Small intestine (tissue), 7 donors: ENCODE measurements at regions not wholly inside any gene's neighbourhood (a gene's known extent, or its start where the extent isn't known, plus 50 kb on each side); places are given as distances from the start of the nearest gene placed in this dataset.
A peak's percentile ranks its signal among the peaks of the same experiment; 100 is the strongest.
"Not testable (repeated sequence)": the region's sequence is repeated elsewhere in the genome, so short reads cannot be mapped to it uniquely, and the experiment has no call there.

ENCODE experiments used
- DNase-seq, 2 donors: peaks; one replicate each; pipeline versions ENCODE4 v3.0.0 to v3.0.0-alpha.2; 2013
- FAIRE-seq: peaks from 2 replicates; lab custom pipeline; 2012; peaks lifted over from hg19 to GRCh38; lab: Jason Lieb, UNC
- H3K27ac ChIP-seq, 3 donors: one replicate each; pipeline ENCODE4 v1.5.1; 2013; ENCODE audit warnings: low read length in 2 of 3, mild to moderate bottlenecking in 2 of 3, control low read depth in 1 of 3, inconsistent platforms in 1 of 3, low read depth in 1 of 3, moderate library complexity in 1 of 3
- H3K27me3 ChIP-seq, 3 donors: one replicate each; pipeline ENCODE4 v1.6.1; 2013; ENCODE audit warnings: low read length in 3 of 3, inconsistent platforms in 1 of 3; ENCODE audit not compliant: control insufficient read depth in 3 of 3, insufficient read depth in 3 of 3
- H3K36me3 ChIP-seq, 3 donors: one replicate each; pipeline ENCODE4 v1.6.1; 2013; ENCODE audit warnings: low read length in 3 of 3, inconsistent platforms in 1 of 3, low read depth in 1 of 3, mild to moderate bottlenecking in 1 of 3, moderate library complexity in 1 of 3; ENCODE audit not compliant: control insufficient read depth in 3 of 3, insufficient read depth in 2 of 3
- H3K4me1 ChIP-seq, 3 donors: one replicate each; pipeline ENCODE4 v1.6.1; 2013; ENCODE audit warnings: low read length in 2 of 3, inconsistent platforms in 1 of 3, low read depth in 1 of 3, mild to moderate bottlenecking in 1 of 3, moderate library complexity in 1 of 3; ENCODE audit not compliant: control insufficient read depth in 3 of 3, insufficient read depth in 2 of 3
- H3K4me3 ChIP-seq, 3 donors: one replicate each; pipeline ENCODE4 v1.5.1; 2013; ENCODE audit warnings: low read length in 3 of 3, control low read depth in 1 of 3, inconsistent platforms in 1 of 3, low read depth in 1 of 3, mild to moderate bottlenecking in 1 of 3, moderate library complexity in 1 of 3
- H3K9me3 ChIP-seq, 2 donors: one replicate each; pipeline ENCODE4 v1.6.1; 2013; ENCODE audit warnings: low read depth in 1 of 2, low read length in 1 of 2; ENCODE audit not compliant: control insufficient read depth in 2 of 2, insufficient read depth in 1 of 2
- WGBS, 3 donors: extraction: QIAGEN DNeasy Blood & Tissue Kit; methylation state at CpG; one replicate each; pipeline ENCODE4 v1.1.7; 2013; 5-methylcytosine and 5-hydroxymethylcytosine counted together
- donor health status: healthy with polysubstance abuse.
- donor health status: control.
- donor health status: control.
- donor health status: Bipolar disorder and iron deficiency.
- donor health status: healthy.

DNA sequence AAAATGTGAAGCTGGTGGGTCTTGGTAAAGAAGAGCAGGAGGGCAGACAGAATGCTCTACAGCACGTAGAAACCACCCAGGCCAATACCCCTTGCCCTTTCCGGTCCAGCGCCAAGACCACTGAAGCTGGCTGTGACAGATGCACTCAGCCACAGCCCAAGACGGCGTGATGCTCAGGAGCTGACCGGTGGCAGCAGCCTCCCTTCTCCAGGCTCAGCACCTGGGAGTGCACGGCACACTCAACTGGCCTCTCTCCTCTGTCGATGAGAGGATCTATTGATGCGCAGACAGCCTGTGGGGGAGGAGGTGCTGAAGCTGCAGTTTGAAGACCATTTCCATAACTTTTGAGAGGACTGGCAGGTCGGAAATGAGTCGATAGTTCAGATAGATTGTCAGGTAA is 141.0 kb upstream of the MYT1L start:
- no peak for DNase-seq
- Histone ChIP-seq H3K4me1 (no peaks in the 10 kb centered on the region), H3K27ac (no peak overlapping the region), H3K27me3 (no peaks in the 10 kb centered on the region), H3K9me3 (no peaks in the 10 kb centered on the region), H3K36me3 (no peaks in the 10 kb centered on the region), H3K4me3 (no peak overlapping the region)
- no peak for FAIRE-seq
- WGBS, 3 donors = 85 to 86% (median 86%) methylated on average over 11 of the region's 11 CpGs

DNA sequence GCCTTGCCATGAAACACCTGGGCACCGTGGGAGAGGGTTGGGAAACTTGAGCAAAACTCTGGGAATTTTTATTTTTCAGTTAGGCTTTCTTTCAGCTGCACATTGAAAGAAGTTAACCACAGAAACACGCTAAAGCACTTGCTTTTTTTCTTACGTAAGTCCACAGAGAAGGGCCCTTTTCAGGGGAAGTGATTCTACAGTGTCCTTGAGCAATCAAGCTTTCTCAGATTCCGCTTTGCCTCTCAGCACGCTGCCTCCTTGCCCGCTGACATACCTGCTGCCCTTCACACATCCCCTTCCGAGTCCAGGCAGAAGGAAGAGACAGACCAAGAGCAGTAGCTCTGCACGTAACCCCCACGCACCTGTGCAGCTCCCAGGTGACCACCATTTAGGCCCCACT is 135.5 kb upstream of the MYT1L start:
- Histone ChIP-seq H3K9me3 (no peaks in the 10 kb centered on the region), H3K4me1 (no peaks in the 10 kb centered on the region), H3K27ac (no peak overlapping the region), H3K27me3 (no peaks in the 10 kb centered on the region), H3K4me3 (no peak overlapping the region), H3K36me3 (no peaks in the 10 kb centered on the region)
- WGBS, 3 donors = 78 to 85% (median 84%) methylated on average over 9 of the region's 9 CpGs
- DNase-seq = no peak
- FAIRE-seq = no peak

DNA sequence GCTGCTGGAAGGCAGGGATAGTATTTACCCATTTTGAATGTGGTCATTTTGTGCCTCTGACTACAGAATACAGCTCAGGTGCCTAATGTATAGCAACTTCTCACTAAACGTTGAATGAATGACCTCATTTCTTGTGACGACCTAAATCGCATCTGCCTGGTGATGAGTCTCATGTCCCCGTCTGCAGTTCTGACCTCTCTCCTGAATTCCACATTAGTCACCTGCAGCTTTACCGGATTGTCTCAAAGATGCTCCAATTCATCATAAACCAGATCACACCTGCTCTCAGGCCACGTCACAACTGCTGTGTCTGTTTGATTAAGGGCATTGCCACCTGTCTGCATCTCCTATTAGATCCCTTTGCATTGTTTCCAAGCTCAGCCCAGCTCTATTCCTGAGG is 133.6 kb upstream of the MYT1L start:
- Histone ChIP-seq H3K4me1 (no peaks in the 10 kb centered on the region), H3K36me3 (no peaks in the 10 kb centered on the region), H3K27me3 (no peaks in the 10 kb centered on the region), H3K4me3 (no peak overlapping the region), H3K27ac (no peak overlapping the region), H3K9me3 (no peaks in the 10 kb centered on the region)
- 46 to 72% (median 58%) methylated on average over 6 of the region's 6 CpGs for WGBS, 3 donors
- DNase-seq (no peak), FAIRE-seq (no peak)

DNA sequence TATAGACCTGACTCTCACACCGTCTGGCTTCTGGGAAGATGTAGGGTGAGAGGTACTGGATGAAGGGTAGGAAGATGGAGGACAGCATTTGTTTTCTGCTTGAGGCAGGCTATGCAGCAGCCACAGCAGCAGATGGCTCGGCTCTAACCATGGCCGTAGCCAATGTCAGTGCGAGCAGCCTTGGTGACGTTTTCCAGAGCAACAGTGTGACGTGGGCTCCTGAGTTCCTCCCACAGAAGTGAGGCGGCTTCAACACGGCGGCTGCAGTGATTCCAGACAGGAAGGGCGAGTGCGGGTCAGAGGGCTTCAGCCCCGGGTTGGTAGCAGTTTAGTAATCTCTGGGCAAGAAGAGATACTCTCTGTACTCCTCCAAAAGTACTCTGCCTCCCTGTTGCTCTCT is 133.0 kb upstream of the MYT1L start:
- FAIRE-seq (no peak), DNase-seq (peak in 1 of 2 donors; percentile 18)
- H3K36me3 ChIP-seq = no peaks in the 10 kb centered on the region
- no peak overlapping the region for H3K4me3 ChIP-seq
- 37 to 73% (median 58%) methylated on average over 12 of the region's 12 CpGs for WGBS, 3 donors
- H3K9me3 ChIP-seq = no peaks in the 10 kb centered on the region
- H3K27me3 ChIP-seq = no peaks in the 10 kb centered on the region
- no peak overlapping the region for H3K27ac ChIP-seq
- no peaks in the 10 kb centered on the region for H3K4me1 ChIP-seq

DNA sequence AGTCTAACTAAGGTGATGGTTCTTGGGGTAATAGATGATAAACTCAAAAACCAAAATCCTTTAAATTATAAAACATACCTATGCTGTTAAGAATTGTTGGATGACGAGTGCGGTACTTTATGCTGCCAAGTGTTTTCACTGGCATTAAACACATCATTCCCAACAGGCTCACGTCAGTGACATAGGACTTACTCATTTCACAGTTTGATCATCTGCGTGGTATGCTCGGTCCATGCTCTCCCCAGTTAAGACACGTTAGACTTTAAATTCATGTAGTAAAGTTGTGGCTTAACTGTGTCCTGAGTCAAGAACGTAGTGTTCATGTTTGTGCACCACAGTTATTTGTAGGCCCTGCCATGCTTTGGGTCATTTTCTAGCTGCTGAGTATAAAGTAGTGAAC is 125.6 kb upstream of the MYT1L start:
- no peak for FAIRE-seq
- no peak overlapping the region for H3K4me3 ChIP-seq

DNA sequence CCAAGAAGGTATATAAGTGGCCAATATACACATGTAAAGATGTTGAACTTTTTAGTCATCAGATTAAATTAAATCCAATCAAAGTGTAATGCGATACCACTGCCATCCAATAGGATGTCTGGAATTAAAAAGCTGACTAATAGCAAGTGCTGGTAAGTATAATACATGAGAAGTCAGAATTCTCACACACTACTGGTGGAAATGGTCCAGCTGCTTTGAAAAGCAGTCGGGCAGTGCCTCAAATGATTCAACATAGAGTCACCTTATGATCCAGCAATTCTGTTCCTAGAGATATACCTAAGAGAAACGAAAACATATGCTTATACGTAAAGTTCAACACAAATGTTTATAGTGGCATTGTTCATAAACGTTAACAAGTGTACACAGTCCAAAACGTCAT is 124.1 kb upstream of the MYT1L start:
- Histone ChIP-seq H3K4me1 (no peaks in the 10 kb centered on the region), H3K4me3 (no peak overlapping the region), H3K36me3 (no peaks in the 10 kb centered on the region), H3K9me3 (no peaks in the 10 kb centered on the region), H3K27ac (no peak overlapping the region), H3K27me3 (no peaks in the 10 kb centered on the region)
- no peak for FAIRE-seq
- WGBS, 3 donors = 84 to 87% (median 86%) methylated on average over 6 of the region's 6 CpGs
- DNase-seq = no peak

More for the DNA sequence above, 125.6 kb upstream of the MYT1L start:
- H3K27ac ChIP-seq = no peak overlapping the region
- H3K27me3 ChIP-seq = no peaks in the 10 kb centered on the region
- no peaks in the 10 kb centered on the region for H3K9me3 ChIP-seq
- no peak for DNase-seq
- WGBS, 3 donors = 82 to 87% (median 82%) methylated on average over 7 of the region's 7 CpGs
- no peaks in the 10 kb centered on the region for H3K36me3 ChIP-seq
- no peaks in the 10 kb centered on the region for H3K4me1 ChIP-seq

DNA sequence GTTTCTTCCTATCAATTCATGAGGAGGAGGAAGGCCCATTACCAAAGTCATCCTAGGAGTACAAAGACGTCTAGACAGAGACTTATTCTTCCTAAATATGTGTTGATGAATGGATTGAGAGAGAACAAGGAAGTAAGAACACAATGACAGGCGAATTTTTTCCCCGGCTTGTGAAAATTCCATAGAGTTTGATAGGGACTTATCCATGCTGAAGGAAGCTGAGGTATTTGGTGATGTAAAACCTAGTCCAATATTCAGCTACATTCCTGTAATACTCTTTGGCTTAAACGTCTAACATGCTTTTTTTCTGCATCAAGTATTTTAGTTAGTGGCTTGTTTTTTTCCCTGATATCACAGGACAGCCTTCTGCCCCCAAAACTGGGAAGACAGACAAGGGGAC is 121.9 kb upstream of the MYT1L start:
- FAIRE-seq (no peak), DNase-seq (no peak)
- Histone ChIP-seq H3K4me3 (no peak overlapping the region), H3K4me1 (no peaks in the 10 kb centered on the region), H3K27ac (no peak overlapping the region), H3K9me3 (no peaks in the 10 kb centered on the region), H3K27me3 (no peaks in the 10 kb centered on the region), H3K36me3 (no peaks in the 10 kb centered on the region)
- 55 to 66% (median 58%) methylated on average over 4 of the region's 4 CpGs for WGBS, 3 donors

DNA sequence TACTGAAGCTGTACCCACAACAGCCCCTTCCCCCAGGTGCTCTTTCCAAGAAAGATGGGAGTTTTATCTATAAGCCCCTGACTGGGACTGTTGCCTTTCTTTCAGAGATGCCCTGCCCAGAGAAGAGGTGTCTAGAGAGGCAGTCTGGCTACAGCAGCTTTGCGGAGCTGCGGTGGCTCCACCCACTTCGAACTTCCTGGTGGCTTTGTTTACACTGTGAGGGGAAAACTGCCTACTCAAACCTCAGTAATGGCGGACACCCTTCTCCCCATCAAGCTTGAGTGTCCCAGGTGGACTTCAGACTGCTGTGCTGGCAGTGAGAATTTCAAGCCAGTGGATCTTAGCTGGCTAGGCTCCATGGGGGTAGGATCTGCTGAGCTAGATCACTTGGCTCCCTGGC is 120.2 kb upstream of the MYT1L start:
- DNase-seq, H3K4me1 ChIP-seq, H3K36me3 ChIP-seq, H3K27me3 ChIP-seq, H3K27ac ChIP-seq, H3K4me3 ChIP-seq, H3K9me3 ChIP-seq, FAIRE-seq: not testable (repeated sequence)
- 40 to 68% (median 44%) methylated on average over 4 of the region's 4 CpGs for WGBS, 3 donors

DNA sequence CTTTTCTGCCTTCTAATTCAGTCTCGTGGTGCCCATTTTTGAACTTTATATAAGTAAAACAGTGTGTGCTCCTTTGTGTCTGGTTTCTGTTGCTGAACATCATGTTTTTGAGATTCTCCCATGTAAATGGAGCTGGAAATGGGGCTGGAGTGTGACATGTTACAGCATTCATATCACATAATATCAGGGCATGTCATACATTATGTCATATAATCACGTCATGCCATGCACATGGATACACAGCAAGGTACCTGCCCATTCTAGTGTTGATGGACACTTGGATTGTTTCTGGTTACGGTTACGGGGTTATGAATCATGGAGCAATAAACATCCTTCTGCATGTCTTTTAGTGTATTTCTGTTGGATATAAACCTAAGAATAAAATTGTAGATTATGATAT is 117.1 kb upstream of the MYT1L start:
- Histone ChIP-seq H3K9me3 (no peaks in the 10 kb centered on the region), H3K36me3 (no peaks in the 10 kb centered on the region), H3K27ac (no peak overlapping the region), H3K4me1 (no peaks in the 10 kb centered on the region), H3K4me3 (no peak overlapping the region), H3K27me3 (no peaks in the 10 kb centered on the region)
- WGBS, 3 donors = 75 to 83% (median 76%) methylated on average over 4 of the region's 4 CpGs
- no peak for FAIRE-seq
- DNase-seq = no peak
